ENCODE measurements at regions not wholly inside any gene's neighbourhood (a gene's known extent, or its start where the extent isn't known, plus 50 kb on each side); places are given as distances from the start of the nearest gene placed in this dataset.
"Not testable (repeated sequence)": the region's sequence is repeated elsewhere in the genome, so short reads cannot be mapped to it uniquely, and the experiment has no call there.

GRCh38 chr9:13939701-13940490 is 374.0 kb downstream of the NFIB start:
- peak in 2 of 3 experiments; percentile 57 to 92 for DNase-seq

GRCh38 chr9:13939134-13939533 is 374.8 kb downstream of the NFIB start:
- no peak for DNase-seq

- DNase-seq = peak in 2 of 3 experiments; percentile 68 to 91
These were observed 379.5 kb downstream of the NFIB start for GRCh38 chr9:13934416-13934815.

- DNase-seq = no peak
These were observed 380.7 kb downstream of the NFIB start for GRCh38 chr9:13933268-13933656.

DNA sequence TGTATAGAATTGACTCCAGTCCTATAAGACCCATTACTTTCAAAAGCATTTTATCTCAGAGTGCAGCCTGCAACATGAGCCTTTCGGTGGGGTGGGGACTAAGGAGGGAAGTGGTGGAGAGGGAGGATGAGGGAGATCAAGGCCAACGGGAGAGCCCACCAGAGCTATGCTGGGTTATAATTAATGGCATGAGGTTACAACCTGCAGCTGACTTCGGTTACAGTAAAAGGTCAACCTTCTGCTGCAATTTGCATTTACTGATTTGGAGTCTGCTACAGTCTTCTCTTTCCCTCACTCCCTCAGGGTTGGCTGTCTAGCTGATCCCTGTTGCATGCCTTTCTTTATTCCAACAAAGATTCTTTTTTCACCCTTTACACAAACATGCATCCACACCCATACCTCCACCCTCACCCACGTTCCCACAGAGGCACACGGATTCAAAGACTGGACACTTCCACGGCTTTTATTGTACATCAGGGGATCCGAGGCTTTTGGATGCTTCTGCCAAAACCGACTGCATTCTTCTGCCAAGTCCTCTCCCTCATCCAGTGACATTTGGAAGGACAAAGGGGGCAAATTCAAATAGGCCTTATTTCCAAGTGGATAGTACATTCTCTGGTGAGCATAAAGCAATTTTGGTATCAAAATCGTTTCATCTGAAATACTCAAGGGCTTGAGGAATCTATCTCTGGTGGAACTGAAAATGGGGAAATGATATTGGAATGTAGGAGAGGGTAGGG is 381.2 kb downstream of the NFIB start:
- no peak for DNase-seq

DNA sequence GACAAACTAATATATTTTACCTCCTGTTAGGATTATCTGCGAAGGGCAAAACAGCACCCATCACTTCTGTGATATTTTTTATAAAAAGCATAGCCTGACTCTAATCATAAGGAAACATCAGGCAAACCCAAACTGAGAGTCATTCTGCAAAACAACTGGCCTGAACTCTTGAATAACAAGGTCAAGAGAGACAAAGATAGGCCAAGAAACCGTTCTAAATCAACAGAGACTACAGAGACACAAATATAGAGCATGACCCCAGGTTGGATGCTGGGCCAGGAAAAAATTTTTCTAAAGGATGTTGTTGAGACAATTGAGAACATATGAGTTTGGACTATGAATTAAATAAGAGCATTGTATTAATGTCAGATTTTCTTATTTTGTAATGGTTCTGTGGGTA is 384.9 kb downstream of the NFIB start:
- no peak for DNase-seq

GRCh38 chr9:13923381-13923780 is 390.6 kb downstream of the NFIB start:
- DNase-seq = no peak

DNA sequence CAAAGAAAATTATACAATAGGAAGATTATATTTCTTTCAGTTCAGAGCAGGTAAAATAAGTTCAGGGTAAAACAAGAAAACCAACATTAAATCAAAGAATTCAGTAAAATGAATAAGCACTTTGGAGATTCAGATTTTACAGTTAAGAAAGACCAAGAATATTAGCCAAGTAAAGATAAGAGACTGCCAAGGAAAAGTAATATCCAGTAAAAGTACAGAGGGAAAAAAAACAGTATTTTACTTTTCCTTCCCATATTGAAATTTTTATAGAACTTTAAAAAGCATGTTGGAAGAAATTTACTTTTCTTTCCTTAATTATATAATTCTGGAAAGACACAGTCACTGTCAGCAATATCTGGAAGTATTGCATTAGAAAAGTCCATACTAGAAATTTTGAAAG is 393.4 kb downstream of the NFIB start:
- DNase-seq = no peak

- DNase-seq = no peak
These were observed 394.5 kb downstream of the NFIB start for GRCh38 chr9:13919401-13919800.

- DNase-seq = no peak
These were observed 396.4 kb downstream of the NFIB start for GRCh38 chr9:13917534-13917933.

DNA sequence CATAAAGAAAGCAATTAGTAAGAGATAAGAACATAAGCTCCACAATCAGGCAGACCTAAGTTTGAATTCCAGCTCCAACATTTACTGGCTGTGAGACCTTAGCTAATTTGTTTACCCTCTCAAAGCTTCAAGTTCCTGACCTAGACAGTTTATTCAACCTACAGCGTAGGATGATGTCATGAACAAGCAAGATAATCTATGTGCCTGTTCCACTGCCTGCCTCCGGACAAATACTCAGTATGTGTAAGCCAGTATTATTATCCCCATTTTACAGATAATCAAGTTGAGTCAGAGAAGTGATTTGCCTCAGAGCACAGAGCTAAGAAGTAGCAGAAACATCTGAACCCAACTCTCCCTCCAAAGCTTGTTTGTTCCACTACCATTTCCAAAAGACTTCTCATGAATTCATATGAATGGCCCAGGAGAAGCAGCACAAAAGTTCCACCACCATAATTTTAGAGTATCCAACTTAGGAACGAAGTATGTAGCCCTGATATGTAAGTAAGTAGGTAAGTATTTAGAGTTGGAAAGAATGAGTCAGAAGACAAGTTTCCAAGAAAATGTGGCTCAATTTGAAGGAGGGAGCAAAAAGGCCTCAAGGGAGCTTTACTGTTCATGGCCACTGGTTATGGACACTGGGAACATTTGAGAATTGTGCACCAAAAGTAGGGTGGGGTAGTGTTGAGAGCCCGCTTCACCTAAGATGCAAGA is 398.2 kb downstream of the NFIB start:
- no peak for DNase-seq

GRCh38 chr9:13915131-13915530 is 398.8 kb downstream of the NFIB start:
- no peak for DNase-seq

GRCh38 chr9:13911473-13911872 is 402.5 kb downstream of the NFIB start:
- no peak for DNase-seq

- DNase-seq = not testable (repeated sequence)
These were observed 406.1 kb downstream of the NFIB start for GRCh38 chr9:13907842-13908241.

- no peak for DNase-seq
These were observed 409.2 kb downstream of the NFIB start for GRCh38 chr9:13904746-13905145.

DNA sequence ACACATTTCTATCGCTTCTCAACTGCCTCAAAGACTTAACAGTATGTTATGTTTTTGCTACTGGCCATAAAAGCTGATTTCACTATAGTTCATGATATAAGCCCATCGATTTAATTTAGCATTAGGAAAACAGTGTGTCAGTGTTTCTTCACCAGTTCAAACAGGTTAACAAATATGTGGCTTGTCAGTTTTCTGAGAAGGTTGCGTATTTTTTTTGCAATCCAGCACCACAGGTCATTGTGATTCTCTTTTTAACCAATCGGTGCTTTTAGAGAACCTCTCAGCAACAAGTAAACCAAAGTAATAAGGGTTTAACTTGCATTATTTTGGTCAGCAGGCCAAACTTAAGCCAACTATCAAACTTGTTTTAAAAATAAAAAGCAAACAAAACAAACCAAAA is 409.6 kb downstream of the NFIB start:
- DNase-seq = no peak

GRCh38 chr9:13902286-13903066 is 411.5 kb downstream of the NFIB start:
- DNase-seq = no peak

GRCh38 chr9:13901176-13901575 is 412.8 kb downstream of the NFIB start:
- DNase-seq = no peak

DNA sequence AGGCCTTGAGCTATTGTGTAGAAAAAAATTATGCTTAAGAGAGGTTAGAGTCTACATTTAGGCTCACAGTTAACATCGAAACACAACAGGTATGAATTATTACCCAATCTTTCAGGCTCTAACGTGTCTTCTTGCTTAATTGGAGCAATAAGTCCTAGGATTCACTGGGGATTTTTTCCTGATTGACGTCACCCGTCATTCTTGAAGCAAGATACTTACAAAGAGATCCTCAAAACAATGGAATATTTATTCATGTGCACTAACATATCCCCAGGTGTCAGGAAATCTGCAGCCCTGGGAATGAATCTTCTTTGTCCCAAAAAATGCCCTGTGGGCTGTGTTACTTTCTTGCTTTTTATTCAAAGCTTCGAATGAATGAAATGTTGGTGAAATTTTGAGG is 413.5 kb downstream of the NFIB start:
- DNase-seq = peak in 1 of 3 experiments; percentile 19

DNA sequence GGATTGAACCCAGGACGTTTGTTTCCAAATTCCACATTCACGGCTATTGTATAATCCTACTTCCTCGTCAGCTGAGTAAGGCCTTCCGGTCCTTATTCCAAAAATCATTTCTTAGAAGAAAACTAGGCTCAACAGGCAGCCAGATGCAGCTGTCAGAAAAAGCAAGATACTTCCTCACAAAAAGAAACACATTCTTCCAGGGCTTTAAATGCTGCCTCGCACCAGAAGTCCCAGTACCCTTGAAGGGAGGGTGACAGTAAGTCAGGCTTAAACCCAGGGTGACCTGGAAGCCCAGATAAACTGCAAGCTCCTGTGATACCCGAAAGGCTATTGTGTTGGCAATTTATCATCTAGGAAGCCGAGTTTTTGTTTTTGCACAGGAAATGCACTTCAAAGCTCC is 414.0 kb downstream of the NFIB start:
- peak in 1 of 3 experiments; percentile 7 for DNase-seq

GRCh38 chr9:13898957-13899356 is 415.0 kb downstream of the NFIB start:
- DNase-seq = no peak

GRCh38 chr9:13896922-13897835 is 416.8 kb downstream of the NFIB start:
- peak in 1 of 3 experiments; percentile 13 for DNase-seq

All from NCI-H1417 (cell line).